ENCODE measurements at regions not wholly inside any gene's neighbourhood (a gene's known extent, or its start where the extent isn't known, plus 50 kb on each side); places are given as distances from the start of the nearest gene placed in this dataset.
"Not testable (repeated sequence)": the region's sequence is repeated elsewhere in the genome, so short reads cannot be mapped to it uniquely, and the experiment has no call there.

GRCh38 chr2:131827481-131828163, 299.9 kb downstream of the CCDC74A start:
- H3K4me3 ChIP-seq (ENCODE audit: low read depth, low read length), result no peak overlapping the region
- TF ChIP-seq, protein P1, sequence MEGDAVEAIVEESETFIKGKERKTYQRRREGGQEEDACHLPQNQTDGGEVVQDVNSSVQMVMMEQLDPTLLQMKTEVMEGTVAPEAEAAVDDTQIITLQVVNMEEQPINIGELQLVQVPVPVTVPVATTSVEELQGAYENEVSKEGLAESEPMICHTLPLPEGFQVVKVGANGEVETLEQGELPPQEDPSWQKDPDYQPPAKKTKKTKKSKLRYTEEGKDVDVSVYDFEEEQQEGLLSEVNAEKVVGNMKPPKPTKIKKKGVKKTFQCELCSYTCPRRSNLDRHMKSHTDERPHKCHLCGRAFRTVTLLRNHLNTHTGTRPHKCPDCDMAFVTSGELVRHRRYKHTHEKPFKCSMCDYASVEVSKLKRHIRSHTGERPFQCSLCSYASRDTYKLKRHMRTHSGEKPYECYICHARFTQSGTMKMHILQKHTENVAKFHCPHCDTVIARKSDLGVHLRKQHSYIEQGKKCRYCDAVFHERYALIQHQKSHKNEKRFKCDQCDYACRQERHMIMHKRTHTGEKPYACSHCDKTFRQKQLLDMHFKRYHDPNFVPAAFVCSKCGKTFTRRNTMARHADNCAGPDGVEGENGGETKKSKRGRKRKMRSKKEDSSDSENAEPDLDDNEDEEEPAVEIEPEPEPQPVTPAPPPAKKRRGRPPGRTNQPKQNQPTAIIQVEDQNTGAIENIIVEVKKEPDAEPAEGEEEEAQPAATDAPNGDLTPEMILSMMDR (IDR thresholded peaks at IDR 0.05; ENCODE audit: low read depth, low read length), result no peak
- no peak for DNase-seq

DNA sequence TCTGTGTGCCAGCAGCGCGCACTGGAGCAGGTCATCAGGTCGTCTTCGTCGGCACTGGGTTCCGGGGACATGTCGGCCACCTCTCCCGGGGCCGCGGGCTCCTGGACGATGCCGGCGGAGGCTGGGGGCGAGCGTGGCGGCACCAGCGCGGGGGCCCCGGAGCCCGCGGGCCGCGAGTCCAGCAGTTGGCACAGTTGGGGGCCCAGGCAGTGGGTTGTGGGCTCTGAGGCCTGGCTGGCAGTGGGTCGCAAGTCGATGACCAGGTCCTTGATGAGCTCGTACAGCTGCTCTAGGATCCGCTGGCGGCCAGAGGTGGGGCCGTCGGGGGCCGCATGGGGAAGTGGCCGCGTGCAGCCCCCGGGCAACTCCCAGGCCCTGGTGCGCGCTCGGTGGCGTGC, 300.5 kb downstream of the CCDC74A start:
- no peaks in the 10 kb centered on the region for H3K9me3 ChIP-seq (ENCODE audit: severe bottlenecking)
- DNase-seq, result no peak

More at GRCh38 chr2:131827481-131828163, 299.9 kb downstream of the CCDC74A start:
- H3K9me3 ChIP-seq (ENCODE audit: severe bottlenecking), result no peaks in the 10 kb centered on the region
- H3K36me3 ChIP-seq, result no peaks in the 10 kb centered on the region
- no peaks in the 10 kb centered on the region for H3K27me3 ChIP-seq (ENCODE audit: insufficient read depth, low read depth, severe bottlenecking)
- no peak overlapping the region for H3K27ac ChIP-seq

GRCh38 chr2:131828633-131829455, 301.2 kb downstream of the CCDC74A start:
- DNase-seq; H3K27ac ChIP-seq; H3K4me3 ChIP-seq (ENCODE audit: low read depth, low read length); H3K27me3 ChIP-seq (ENCODE audit: insufficient read depth, low read depth, severe bottlenecking); H3K36me3 ChIP-seq; H3K9me3 ChIP-seq (ENCODE audit: severe bottlenecking): not testable (repeated sequence)

More for the DNA sequence above, 300.5 kb downstream of the CCDC74A start:
- Histone ChIP-seq H3K4me3 (ENCODE audit: low read depth, low read length) (no peak overlapping the region), H3K27me3 (ENCODE audit: insufficient read depth, low read depth, severe bottlenecking) (no peaks in the 10 kb centered on the region), H3K27ac (no peak overlapping the region), H3K36me3 (no peaks in the 10 kb centered on the region)
- TF ChIP-seq, protein P1 (IDR thresholded peaks at IDR 0.05; ENCODE audit: low read depth, low read length), result no peak

DNA sequence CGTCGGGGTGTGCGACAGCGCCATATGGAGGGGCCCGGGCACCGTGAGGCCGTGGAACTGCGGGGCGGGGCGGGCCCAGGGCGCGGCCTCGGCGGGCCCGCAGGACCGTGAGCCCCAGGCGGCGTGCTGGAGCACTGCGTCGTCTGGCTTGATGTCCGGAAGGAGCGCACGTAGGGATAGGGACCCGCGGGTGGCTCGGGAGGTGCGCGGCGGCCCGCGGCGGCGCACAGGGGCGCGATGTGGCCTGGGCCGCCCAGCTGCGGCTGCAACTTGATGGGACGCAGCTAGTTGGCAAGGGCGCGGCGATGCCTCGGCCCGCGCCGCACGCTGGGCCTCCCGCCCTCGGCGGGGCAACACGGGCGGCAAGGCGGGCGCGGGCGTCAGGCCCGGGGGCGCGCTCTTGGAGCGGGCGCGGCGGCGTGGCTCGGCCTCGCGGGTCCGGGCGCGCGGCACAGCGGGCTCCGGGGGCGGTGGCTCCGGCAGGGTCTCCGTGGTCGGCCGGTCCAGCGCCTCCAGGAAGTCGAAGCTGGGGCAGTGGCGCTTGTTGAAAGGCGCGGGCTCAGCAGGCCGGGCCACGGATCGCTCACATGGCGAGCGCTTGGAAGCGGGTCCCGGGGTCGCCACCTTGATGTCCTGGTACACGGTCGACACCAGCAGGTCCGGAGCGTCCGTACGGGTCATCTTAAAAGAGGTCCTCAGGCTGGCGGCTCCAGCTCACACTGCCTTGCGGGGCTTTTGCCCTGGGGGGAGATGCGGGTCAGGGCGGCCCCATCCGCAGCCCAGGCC, 302.0 kb downstream of the CCDC74A start:
- not testable (repeated sequence) for H3K9me3 ChIP-seq (ENCODE audit: severe bottlenecking); H3K27me3 ChIP-seq (ENCODE audit: insufficient read depth, low read depth, severe bottlenecking); H3K4me3 ChIP-seq (ENCODE audit: low read depth, low read length); DNase-seq; H3K27ac ChIP-seq; H3K36me3 ChIP-seq

DNA sequence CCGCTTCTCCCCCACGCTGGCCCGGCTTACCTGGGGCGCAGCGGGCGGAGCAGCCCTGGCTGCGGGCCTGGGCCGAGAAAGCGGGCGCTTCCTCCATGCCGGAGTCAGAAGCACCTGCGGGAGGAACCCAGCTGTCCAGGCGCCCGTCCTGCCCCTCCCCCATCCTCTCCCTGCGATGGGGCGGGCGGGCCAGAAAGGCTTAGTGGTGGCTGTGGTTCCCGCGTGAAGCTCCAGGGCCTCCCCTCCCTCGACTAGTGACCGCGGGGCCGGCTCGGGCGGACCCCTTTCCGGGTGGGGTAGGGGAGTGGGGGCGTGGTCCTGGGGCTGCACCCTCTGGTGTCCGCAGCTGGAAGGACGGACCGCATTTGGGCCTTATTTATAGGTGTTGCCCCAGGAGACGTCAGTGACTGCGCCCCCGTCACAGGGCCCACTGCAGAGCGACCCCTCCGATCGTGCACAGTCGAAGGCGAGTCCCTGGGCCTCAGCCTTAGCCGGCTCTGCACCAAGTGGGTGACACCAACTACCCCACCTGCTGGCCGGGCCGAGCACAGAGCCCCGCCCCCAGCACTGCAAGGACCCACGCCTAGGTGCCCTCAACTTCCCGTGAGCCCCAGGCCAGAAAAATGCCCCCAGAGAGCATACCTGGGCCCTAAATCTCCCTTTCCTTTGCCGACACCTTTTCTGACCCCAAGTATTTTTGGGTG, 302.7 kb downstream of the CCDC74A start:
- not testable (repeated sequence) for DNase-seq; H3K4me3 ChIP-seq (ENCODE audit: low read depth, low read length); H3K27me3 ChIP-seq (ENCODE audit: insufficient read depth, low read depth, severe bottlenecking); H3K27ac ChIP-seq; H3K9me3 ChIP-seq (ENCODE audit: severe bottlenecking); H3K36me3 ChIP-seq

GRCh38 chr2:131830946-131831310, 303.2 kb downstream of the CCDC74A start:
- not testable (repeated sequence) for DNase-seq; H3K4me3 ChIP-seq (ENCODE audit: low read depth, low read length); H3K9me3 ChIP-seq (ENCODE audit: severe bottlenecking); H3K27me3 ChIP-seq (ENCODE audit: insufficient read depth, low read depth, severe bottlenecking); H3K36me3 ChIP-seq; H3K27ac ChIP-seq

DNA sequence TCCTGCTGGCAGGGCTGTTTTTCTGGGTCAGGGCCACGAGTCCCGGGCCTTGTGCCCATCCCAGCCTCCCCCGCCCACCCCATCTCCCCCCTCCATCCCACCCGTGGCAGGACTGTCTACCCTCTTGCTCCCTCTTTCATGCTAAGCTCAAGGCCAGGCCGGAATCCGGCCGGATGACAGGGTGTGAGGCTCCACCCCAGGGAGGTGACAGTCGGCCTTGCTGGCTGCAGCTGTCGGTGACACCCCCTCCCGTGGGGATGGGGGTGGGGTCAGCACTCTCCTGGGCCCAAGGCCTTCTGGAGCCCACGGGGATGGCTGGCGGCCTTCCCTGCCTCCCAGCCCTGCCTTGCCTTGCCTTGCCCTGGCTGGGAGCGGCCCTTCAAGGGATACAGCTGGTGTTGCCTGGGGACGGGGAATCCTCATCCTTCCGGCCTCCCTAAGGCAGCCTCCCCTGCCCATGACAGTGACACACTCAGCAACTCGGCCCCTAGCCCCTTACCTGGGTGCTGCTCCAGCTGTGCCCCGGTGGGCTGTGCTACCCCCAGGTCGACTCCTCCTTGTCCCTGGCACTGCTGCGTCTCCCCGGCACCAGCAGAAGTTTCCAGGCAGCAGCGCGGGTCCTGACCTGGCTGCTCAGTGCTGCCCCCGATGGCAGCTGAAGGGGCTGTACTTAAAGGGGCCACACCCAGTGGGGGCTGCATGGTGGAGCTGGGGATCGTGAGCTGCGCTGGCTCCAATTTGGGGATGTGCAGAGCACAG, 303.9 kb downstream of the CCDC74A start:
- not testable (repeated sequence) for H3K36me3 ChIP-seq; H3K27ac ChIP-seq; H3K4me3 ChIP-seq (ENCODE audit: low read depth, low read length); H3K27me3 ChIP-seq (ENCODE audit: insufficient read depth, low read depth, severe bottlenecking); H3K9me3 ChIP-seq (ENCODE audit: severe bottlenecking)
- DNase-seq, result peak; percentile 24
- TF ChIP-seq, protein P1 (IDR thresholded peaks at IDR 0.05; ENCODE audit: low read depth, low read length), result peak; percentile 53

- H3K27me3 ChIP-seq (ENCODE audit: insufficient read depth, low read depth, severe bottlenecking); H3K4me3 ChIP-seq (ENCODE audit: low read depth, low read length); H3K36me3 ChIP-seq; H3K27ac ChIP-seq; H3K9me3 ChIP-seq (ENCODE audit: severe bottlenecking); DNase-seq: not testable (repeated sequence)
These were observed 304.6 kb downstream of the CCDC74A start for GRCh38 chr2:131832209-131832780.

DNA sequence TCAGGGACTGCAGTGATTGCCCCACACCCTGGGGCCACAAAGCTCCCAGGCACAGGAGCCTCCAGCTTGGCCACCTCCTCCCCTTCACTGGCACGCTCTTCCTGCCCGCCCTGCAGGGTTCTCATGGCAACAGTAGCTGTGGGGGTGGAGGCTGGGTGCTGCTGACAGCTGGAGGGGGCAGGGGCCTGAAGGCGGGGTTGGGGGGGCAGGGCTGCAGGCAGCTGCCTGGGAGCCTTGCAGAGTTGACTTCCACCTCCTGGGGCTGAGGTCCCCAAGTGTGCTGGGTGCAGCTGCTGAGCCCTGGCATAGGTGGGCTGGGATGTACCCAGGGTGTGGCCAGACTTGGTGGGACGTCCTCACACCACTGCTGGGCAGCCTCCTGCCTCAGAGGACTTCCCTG, 305.2 kb downstream of the CCDC74A start:
- not testable (repeated sequence) for H3K9me3 ChIP-seq (ENCODE audit: severe bottlenecking); H3K36me3 ChIP-seq; H3K4me3 ChIP-seq (ENCODE audit: low read depth, low read length); H3K27ac ChIP-seq; DNase-seq; H3K27me3 ChIP-seq (ENCODE audit: insufficient read depth, low read depth, severe bottlenecking)
